Omental fat pad (tissue), 3 donors: ENCODE measurements at regions not wholly inside any gene's neighbourhood (a gene's known extent, or its start where the extent isn't known, plus 50 kb on each side); places are given as distances from the start of the nearest gene placed in this dataset.

ENCODE experiments used
- ATAC-seq: fragments of 150-250 bp; one replicate; pipeline ENCODE4 v1.9.1; 2016; ENCODE audit warnings: mild to moderate bottlenecking, moderate library complexity; ENCODE audit not compliant: low FRiP score
- DNase-seq: peaks from one replicate; pipeline ENCODE4 v3.0.0-alpha.2; 2019; ENCODE audit warnings: low spot score
- CTCF ChIP-seq, 3 donors: fragments of 450-650 bp; IDR thresholded peaks; one replicate each; pipeline ENCODE4 v1.5.1; 2016 to 2017; ENCODE audit warnings: antibody characterized with exemption in 3 of 3, mild to moderate bottlenecking in 3 of 3, moderate library complexity in 2 of 3

- DNase-seq = no peak
- ATAC-seq = no peak
- TF ChIP-seq CTCF (IDR thresholded peaks at IDR 0.05) = no peak
Measured at GRCh38 chr4:28822163-28822562, 1898.0 kb upstream of the PCDH7 start.

- TF ChIP-seq CTCF (IDR thresholded peaks at IDR 0.05) = no peak
- no peak for DNase-seq
- no peak for ATAC-seq
Measured at GRCh38 chr4:28827866-28828265, 1892.3 kb upstream of the PCDH7 start.

DNA sequence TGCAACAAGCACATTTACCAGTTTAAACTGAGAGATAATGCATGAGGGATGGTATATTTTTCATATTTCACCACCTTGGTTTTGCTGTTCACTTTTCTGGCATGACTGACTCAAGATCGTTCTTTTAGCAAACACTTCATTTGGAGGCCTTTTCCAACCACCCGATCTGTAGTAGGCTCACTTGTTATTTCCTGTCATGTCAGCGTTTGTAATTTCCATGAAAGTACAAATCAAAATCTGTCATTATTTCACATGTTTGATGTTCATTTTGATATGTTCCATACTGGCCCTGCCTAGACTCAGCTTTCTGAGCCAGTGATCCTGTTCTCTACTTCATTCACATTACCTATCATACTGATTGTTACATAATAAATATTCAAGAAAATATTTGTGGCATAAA is 1888.3 kb upstream of the PCDH7 start:
- DNase-seq (no peak), ATAC-seq (no peak)
- no peak for TF ChIP-seq CTCF (IDR thresholded peaks at IDR 0.05)

GRCh38 chr4:28832444-28832843 is 1887.7 kb upstream of the PCDH7 start:
- DNase-seq (no peak), ATAC-seq (no peak)
- TF ChIP-seq CTCF (IDR thresholded peaks at IDR 0.05) = no peak

GRCh38 chr4:28834120-28834519 is 1886.0 kb upstream of the PCDH7 start:
- no peak for ATAC-seq
- TF ChIP-seq CTCF (IDR thresholded peaks at IDR 0.05) = no peak
- DNase-seq = no peak

- TF ChIP-seq CTCF (IDR thresholded peaks at IDR 0.05) = no peak
- no peak for DNase-seq
- ATAC-seq = no peak
Measured at GRCh38 chr4:28835501-28835900, 1884.7 kb upstream of the PCDH7 start.

GRCh38 chr4:28842271-28842670 is 1877.9 kb upstream of the PCDH7 start:
- no peak for TF ChIP-seq CTCF (IDR thresholded peaks at IDR 0.05)
- ATAC-seq (no peak), DNase-seq (no peak)
